SK-N-SH (cell line): ENCODE measurements at regions not wholly inside any gene's neighbourhood (a gene's known extent, or its start where the extent isn't known, plus 50 kb on each side); places are given as distances from the start of the nearest gene placed in this dataset.

ENCODE experiments used
- CTCF ChIA-PET: fragments of 300-600, 350-600 bp; formaldehyde crosslinking; extraction: SDS; loops from one replicate; lab custom pipeline; 2021; lab: Yijun Ruan, JAX
- POLR2A ChIA-PET: fragments of 350-600 bp; sonication (Branson Sonifier 250); formaldehyde crosslinking; extraction: SDS; loops from one replicate; lab custom pipeline; 2020; ENCODE audit warnings: antibody characterized with exemption, inconsistent platforms; lab: Yijun Ruan, JAX
- DNase-seq: peaks from one replicate; pipeline ENCODE4 v3.0.0; 2012
- H2AFZ ChIP-seq: fragments of 200-600 bp; sonication (generic); 2 replicates; pipeline ENCODE4 v1.8.1; 2016; ENCODE audit warnings: antibody characterized with exemption, mild to moderate bottlenecking, low read depth
- H3F3A ChIP-seq: fragments of 200-600 bp; sonication (generic); replicated peaks from 2 replicates; pipeline ENCODE3; 2016; ENCODE audit warnings: antibody characterized with exemption, mild to moderate bottlenecking; ENCODE audit not compliant: insufficient read depth
- H3K27ac ChIP-seq, 2 experiments: fragments of 200-500 bp in 1 of 2; fragments of 200-600 bp in 1 of 2; sonication (Bioruptor generic) in 1 of 2; sonication (generic), shearing (Covaris generic) in 1 of 2; 2 replicates each; pipeline versions ENCODE4 v1.5.1 to v1.6.1; 2014 to 2016; ENCODE audit warnings: low read depth in 2 of 2, inconsistent platforms in 1 of 2, low read length in 1 of 2, mild to moderate bottlenecking in 1 of 2, mixed read lengths in 1 of 2
- H3K27me3 ChIP-seq: fragments of 200-600 bp; sonication (generic), shearing (Covaris generic); 2 replicates; pipeline ENCODE4 v1.6.1; 2016; ENCODE audit warnings: mixed run types; ENCODE audit not compliant: insufficient read depth
- H3K36me3 ChIP-seq, 2 experiments: fragments of 200-500 bp in 1 of 2; fragments of 200-600 bp in 1 of 2; sonication (Bioruptor generic) in 1 of 2; sonication (generic) in 1 of 2; replicated peaks in 1 of 2; 2 replicates each; pipeline versions ENCODE3 to v1.5.1; 2014 to 2016; ENCODE audit warnings: low read length in 1 of 2, mild to moderate bottlenecking in 1 of 2; ENCODE audit not compliant: insufficient read depth in 2 of 2, control insufficient read depth in 1 of 2
- H3K4me1 ChIP-seq, 2 experiments: fragments of 200-500 bp in 1 of 2; fragments of 200-600 bp in 1 of 2; sonication (Bioruptor generic) in 1 of 2; sonication (generic), shearing (Covaris generic) in 1 of 2; 2 replicates each; pipeline versions ENCODE4 v1.5.1 to v1.6.1; 2014 to 2016; ENCODE audit warnings: low read depth in 1 of 2, low read length in 1 of 2, mixed run types in 1 of 2; ENCODE audit not compliant: insufficient read depth in 2 of 2, control insufficient read depth in 1 of 2
- H3K4me2 ChIP-seq: fragments of 200-600 bp; sonication (generic), shearing (Covaris generic); 2 replicates; pipeline ENCODE4 v1.6.1; 2017; ENCODE audit warnings: mixed run types
- H3K4me3 ChIP-seq, 2 experiments: fragments of 200-500 bp in 1 of 2; fragments of 200-600 bp in 1 of 2; sonication (Bioruptor generic) in 1 of 2; sonication (generic), shearing (Covaris generic) in 1 of 2; 2 replicates each; pipeline versions ENCODE4 v1.5.1 to v1.8.1; 2014 to 2016; ENCODE audit warnings: low read depth in 2 of 2, inconsistent platforms in 1 of 2, low read length in 1 of 2, mild to moderate bottlenecking in 1 of 2, mixed read lengths in 1 of 2, moderate library complexity in 1 of 2
- H3K79me2 ChIP-seq: fragments of 200-600 bp; sonication (generic); 2 replicates; pipeline ENCODE4 v1.8.1; 2017; ENCODE audit warnings: mild to moderate bottlenecking; ENCODE audit not compliant: insufficient read depth
- H3K9ac ChIP-seq: fragments of 200-600 bp; sonication (generic); 2 replicates; pipeline ENCODE4 v1.6.1; 2017; ENCODE audit warnings: mixed run types
- H3K9me2 ChIP-seq: fragments of 200-600 bp; sonication (generic); 2 replicates; pipeline ENCODE4 v1.6.1; 2017; ENCODE audit warnings: mixed run types
- H3K9me3 ChIP-seq: fragments of 200-600 bp; sonication (generic); 2 replicates; pipeline ENCODE4 v1.6.1; 2017; ENCODE audit warnings: mixed run types, mild to moderate bottlenecking, moderate library complexity
- H4K20me1 ChIP-seq: fragments of 200-600 bp; sonication (generic); 2 replicates; pipeline ENCODE4 v1.6.1; 2017; ENCODE audit warnings: mild to moderate bottlenecking, mixed run types; ENCODE audit not compliant: insufficient read depth
- CHD2 ChIP-seq: fragments of 150-350 bp; IDR thresholded peaks from 2 replicates; pipeline ENCODE4 v1.6.1; 2018; ENCODE audit warnings: low read length; ENCODE audit not compliant: partially characterized antibody
- CTCF ChIP-seq: fragments of 200-600 bp; sonication (generic); IDR thresholded peaks from 2 replicates; pipeline ENCODE4 v1.6.1; 2017; ENCODE audit warnings: antibody characterized with exemption, mild to moderate bottlenecking, moderate library complexity
- ELF1 ChIP-seq: IDR thresholded peaks from 2 replicates; pipeline ENCODE4 v1.4.0; 2012
- EP300 ChIP-seq, 2 experiments: IDR thresholded peaks; 2 replicates each; pipeline versions ENCODE4 v1.4.0 to v1.6.1; 2012; ENCODE audit warnings: borderline replicate concordance in 1 of 2, low read depth in 1 of 2, low read length in 1 of 2
- EZH2phosphoT487 ChIP-seq: fragments of 200-600 bp; sonication (generic); IDR thresholded peaks from 2 replicates; pipeline ENCODE4 v1.6.1; 2017; ENCODE audit warnings: low read depth, mixed run types, mild to moderate bottlenecking, antibody characterized with exemption, moderate library complexity, borderline replicate concordance
- FOXJ3 ChIP-seq: sonication (generic); formaldehyde crosslinking; IDR thresholded peaks from 2 replicates; pipeline ENCODE4 v1.5.1; 2020; ENCODE audit warnings: mild to moderate bottlenecking, missing genetic modification reagents
- FOXM1 ChIP-seq: IDR thresholded peaks from 2 replicates; pipeline ENCODE4 v1.4.0; 2012; ENCODE audit warnings: low read depth, mild to moderate bottlenecking
- GABPA ChIP-seq: IDR thresholded peaks from 2 replicates; pipeline ENCODE4 v1.4.0; 2012; ENCODE audit warnings: low read depth, mild to moderate bottlenecking
- GATA2 ChIP-seq: sonication (generic); formaldehyde crosslinking; IDR thresholded peaks from 2 replicates; pipeline ENCODE4 v1.5.0; 2020; ENCODE audit warnings: mild to moderate bottlenecking, missing genetic modification reagents
- MEF2A ChIP-seq: IDR thresholded peaks from 2 replicates; pipeline ENCODE4 v1.4.0; 2012; ENCODE audit warnings: low read depth, borderline replicate concordance
- MXI1 ChIP-seq: IDR thresholded peaks from 2 replicates; pipeline ENCODE4 v1.6.1; 2012; ENCODE audit warnings: mild to moderate bottlenecking, low read depth, low read length, improper control_type of control experiment
- NRF1 ChIP-seq: IDR thresholded peaks from 2 replicates; pipeline ENCODE4 v1.6.1; 2012; ENCODE audit warnings: low read depth, mild to moderate bottlenecking, low read length
- RAD21 ChIP-seq: IDR thresholded peaks from 2 replicates; pipeline ENCODE4 v1.6.1; 2012; ENCODE audit warnings: mild to moderate bottlenecking, low read length
- RCOR1 ChIP-seq: fragments of 150-350 bp; IDR thresholded peaks from 2 replicates; pipeline ENCODE4 v1.6.1; 2017; ENCODE audit warnings: antibody characterized with exemption, low read length
- RXRA ChIP-seq: IDR thresholded peaks from 2 replicates; pipeline ENCODE4 v1.4.0; 2012; ENCODE audit warnings: low read depth, mild to moderate bottlenecking, borderline replicate concordance
- SIN3A ChIP-seq: IDR thresholded peaks from 2 replicates; pipeline ENCODE4 v1.6.1; 2012; ENCODE audit warnings: low read depth, mild to moderate bottlenecking, low read length, moderate library complexity, borderline replicate concordance
- TAF1 ChIP-seq: IDR thresholded peaks from 2 replicates; pipeline ENCODE4 v1.6.1; 2012; ENCODE audit warnings: low read depth, mild to moderate bottlenecking, low read length, moderate library complexity, borderline replicate concordance
- TCF12 ChIP-seq: IDR thresholded peaks from 2 replicates; pipeline ENCODE4 v1.4.0; 2012
- ZBTB33 ChIP-seq: IDR thresholded peaks from 2 replicates; pipeline ENCODE4 v1.4.0; 2012; ENCODE audit warnings: low read depth, borderline replicate concordance
- TF ChIP-seq, protein P1 (sequence below): IDR thresholded peaks from 2 replicates; pipeline ENCODE4 v1.4.0; 2012; ENCODE audit warnings: low read depth

DNA sequence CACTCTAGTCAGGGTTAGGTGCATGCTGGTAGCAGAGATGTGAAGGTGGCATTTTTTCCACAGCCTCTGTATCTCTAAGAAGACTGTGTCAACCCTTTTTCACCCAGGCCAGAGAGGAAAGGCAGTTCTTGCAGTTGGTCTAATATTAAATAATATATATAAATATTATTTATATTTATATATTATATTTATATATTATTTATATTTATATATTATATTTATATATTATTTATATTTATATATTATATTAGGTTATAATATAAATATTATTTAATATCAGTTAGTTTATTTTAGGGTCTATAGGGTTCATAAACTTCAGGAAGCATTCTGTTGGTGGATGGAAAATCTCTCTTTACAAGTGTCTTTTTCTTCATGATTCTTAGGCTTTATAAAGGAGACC, 218.6 kb upstream of the DMRTA1 start:
- H3K4me3 ChIP-seq, result no peak overlapping the region
- H2AFZ ChIP-seq, result no peak overlapping the region
- DNase-seq, result no peak
- H3K4me2 ChIP-seq, result no peak overlapping the region
- no peak overlapping the region for H3K9ac ChIP-seq
- no peaks in the 10 kb centered on the region for H4K20me1 ChIP-seq
- CTCF ChIA-PET, result interaction anchor here (0.9 kb wide), 1 partner anchor 8 kb away, joined by 3 read pairs; no protein-coding TSS in a partner anchor
- H3K36me3 ChIP-seq, result peaks cover 0 to 5% of the 10 kb centered on the region in 2 experiments
- POLR2A ChIA-PET, result no interaction called here
- no peaks in the 10 kb centered on the region for H3F3A ChIP-seq
- no peaks in the 10 kb centered on the region for H3K79me2 ChIP-seq
- no peak for TF ChIP-seq MXI1
- TF ChIP-seq GATA2, result no peak
- TF ChIP-seq TCF12, result no peak
- no peak for TF ChIP-seq MEF2A
- TF ChIP-seq FOXM1, result no peak
- TF ChIP-seq SIN3A, result no peak
- TF ChIP-seq TAF1, result no peak
- no peak for TF ChIP-seq EZH2phosphoT487
- TF ChIP-seq, protein P1, sequence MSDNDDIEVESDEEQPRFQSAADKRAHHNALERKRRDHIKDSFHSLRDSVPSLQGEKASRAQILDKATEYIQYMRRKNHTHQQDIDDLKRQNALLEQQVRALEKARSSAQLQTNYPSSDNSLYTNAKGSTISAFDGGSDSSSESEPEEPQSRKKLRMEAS, result no peak
- no peak for TF ChIP-seq NRF1
- TF ChIP-seq ZBTB33, result no peak
- TF ChIP-seq CTCF, result no peak
- TF ChIP-seq GABPA, result no peak
- TF ChIP-seq RAD21, result no peak
- no peak for TF ChIP-seq EP300 (IDR thresholded peaks at IDR 0.05; ENCODE audit: borderline replicate concordance in 1 of 2, low read depth in 1 of 2, low read length in 1 of 2)
- TF ChIP-seq ELF1, result no peak
- no peak for TF ChIP-seq CHD2
- no peak for TF ChIP-seq RXRA
- no peak for TF ChIP-seq RCOR1
- TF ChIP-seq FOXJ3 (CRISPR knock-in tag), result no peak
- H3K27me3 ChIP-seq, result no peaks in the 10 kb centered on the region
- H3K4me1 ChIP-seq, result no peaks in the 10 kb centered on the region
- no peaks in the 10 kb centered on the region for H3K9me2 ChIP-seq
- 0 out of 2 replicates have a peak, but pooled peaks cover 14% of the 10 kb centered on the region for H3K9me3 ChIP-seq
- no peak overlapping the region for H3K27ac ChIP-seq
